WTC11 (cell line): ENCODE measurements at regions not wholly inside any gene's neighbourhood (a gene's known extent, or its start where the extent isn't known, plus 50 kb on each side); places are given as distances from the start of the nearest gene placed in this dataset.

ENCODE experiments used
- ATAC-seq: fragments of 200-7000 bp; cut with Tn5 transposase; 2 replicates; pipeline ENCODE4 v1.10.0; 2021; ENCODE audit warnings: mild to moderate bottlenecking, moderate library complexity
- CTCF ChIA-PET: fragments of 300-600 bp; sonication (Branson Sonifier 250); formaldehyde crosslinking; loops from one replicate; lab custom pipeline; 2021; ENCODE audit warnings: antibody characterized with exemption; lab: Charles Lee
- POLR2A ChIA-PET: fragments of 350-600 bp; sonication (Branson Sonifier 250); formaldehyde crosslinking; loops from one replicate; lab custom pipeline; 2021; ENCODE audit warnings: antibody characterized with exemption; lab: Charles Lee
- DNase-seq: peaks from one replicate; pipeline ENCODE4 v3.0.0; 2021; ENCODE audit warnings: low spot score
- H3K27ac Mint-ChIP-seq: 2 replicates; pipeline ENCODE4 v1.8.0; 2021; ENCODE audit warnings: mixed read lengths
- H3K27me3 Mint-ChIP-seq: 2 replicates; pipeline ENCODE4 v1.8.0; 2021; ENCODE audit warnings: low read depth, mild to moderate bottlenecking, moderate library complexity, mixed read lengths
- H3K36me3 Mint-ChIP-seq: 2 replicates; pipeline ENCODE4 v1.8.0; 2021; ENCODE audit warnings: mixed read lengths
- H3K4me1 Mint-ChIP-seq: 2 replicates; pipeline ENCODE4 v1.8.0; 2022; ENCODE audit warnings: mixed read lengths
- H3K4me3 Mint-ChIP-seq: 2 replicates; pipeline ENCODE4 v1.8.0; 2021; ENCODE audit warnings: mild to moderate bottlenecking, moderate library complexity, mixed read lengths
- H3K9me3 Mint-ChIP-seq: 2 replicates; pipeline ENCODE4 v1.8.0; 2021; ENCODE audit warnings: mixed read lengths
- NFYB ChIP-seq: sonication (generic); formaldehyde crosslinking; conservative IDR thresholded peaks from 2 replicates; pipeline ENCODE4 v1.8.0; 2022; ENCODE audit warnings: low read depth, missing genetic modification reagents
- OVOL2 ChIP-seq: fragments of 250-450 bp; sonication (Bioruptor Pico); IDR thresholded peaks from 2 replicates; pipeline ENCODE4 v1.9.0; 2021; ENCODE audit warnings: mild to moderate bottlenecking, borderline replicate concordance
- RORB ChIP-seq: fragments of 250-450 bp; sonication (Bioruptor Pico); IDR thresholded peaks from 2 replicates; pipeline ENCODE4 v1.9.0; 2021; ENCODE audit warnings: mild to moderate bottlenecking
- SMAD4 ChIP-seq: sonication (generic); formaldehyde crosslinking; IDR thresholded peaks from 2 replicates; pipeline ENCODE4 v1.8.0; 2022; ENCODE audit warnings: mild to moderate bottlenecking, missing genetic modification reagents
- SOX15 ChIP-seq: fragments of 250-450 bp; sonication (Bioruptor Pico); IDR thresholded peaks from 2 replicates; pipeline ENCODE4 v1.9.0; 2021; ENCODE audit warnings: mild to moderate bottlenecking
- SP1 ChIP-seq: sonication (generic); formaldehyde crosslinking; conservative IDR thresholded peaks from 2 replicates; pipeline ENCODE4 v1.8.1; 2022; ENCODE audit warnings: missing genetic modification reagents
- ZNF138 ChIP-seq: sonication (generic); formaldehyde crosslinking; conservative IDR thresholded peaks from 2 replicates; pipeline ENCODE4 v1.8.1; 2022; ENCODE audit warnings: mild to moderate bottlenecking, moderate library complexity, missing genetic modification reagents
- ZNF219 ChIP-seq: sonication (generic); formaldehyde crosslinking; IDR thresholded peaks from 2 replicates; pipeline ENCODE4 v1.8.0; 2023; ENCODE audit warnings: missing genetic modification reagents, mild to moderate bottlenecking, borderline replicate concordance
- ZNF263 ChIP-seq: sonication (generic); formaldehyde crosslinking; IDR thresholded peaks from 2 replicates; pipeline ENCODE4 v1.8.1; 2022; ENCODE audit warnings: low read depth, mild to moderate bottlenecking, moderate library complexity, missing genetic modification reagents
- TF ChIP-seq, protein P1 (sequence below): sonication (generic); formaldehyde crosslinking; IDR thresholded peaks from 2 replicates; pipeline ENCODE4 v1.8.0; 2022; ENCODE audit warnings: missing genetic modification reagents
- TF ChIP-seq, protein P2 (sequence below): fragments of 250-450 bp; sonication (Bioruptor Pico); IDR thresholded peaks from 2 replicates; pipeline ENCODE4 v1.9.0; 2021; ENCODE audit warnings: moderate library complexity, mild to moderate bottlenecking, inconsistent platforms, borderline replicate concordance
- TF ChIP-seq, protein P3 (sequence below): fragments of 250-450 bp; sonication (Bioruptor Pico); IDR thresholded peaks from 2 replicates; pipeline ENCODE4 v1.9.0; 2021; ENCODE audit warnings: mild to moderate bottlenecking, borderline replicate concordance
- TF ChIP-seq, protein P4 (sequence below): sonication (generic); formaldehyde crosslinking; IDR thresholded peaks from 2 replicates; pipeline ENCODE4 v1.8.1; 2022; ENCODE audit warnings: missing genetic modification reagents, borderline replicate concordance
- TF ChIP-seq, protein P5 (sequence below): sonication (generic); formaldehyde crosslinking; IDR thresholded peaks from 2 replicates; pipeline ENCODE4 v1.8.1; 2023; ENCODE audit warnings: mild to moderate bottlenecking, moderate library complexity, missing genetic modification reagents

DNA sequence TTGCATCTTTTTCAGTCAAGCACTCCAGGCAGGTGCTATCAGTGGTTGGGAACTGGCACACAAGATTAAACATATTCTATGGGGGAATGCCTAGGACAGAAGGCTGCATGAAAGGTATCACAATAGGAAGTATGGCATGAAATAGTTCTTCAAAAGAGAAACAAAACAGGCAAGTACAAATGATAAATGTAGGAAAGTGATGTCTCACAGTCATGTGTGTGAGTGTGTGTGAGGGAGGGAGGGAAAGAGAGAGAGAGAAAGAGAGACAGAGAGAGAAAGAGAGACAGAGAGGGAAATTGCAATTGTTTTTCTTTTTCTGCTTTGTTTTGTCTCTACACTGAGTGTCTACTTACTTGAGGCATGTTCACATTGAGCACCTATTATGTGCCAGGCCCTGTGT is 456.3 kb downstream of the MIAT start:
- Mint-ChIP-seq H3K27ac (no peak overlapping the region), H3K4me1 (peaks cover 7% of the 10 kb centered on the region; the same call in 1 of the 2 replicates), H3K4me3 (no peak overlapping the region), H3K27me3 (peaks cover under 1% of the 10 kb centered on the region; the same call in 1 of the 2 replicates), H3K9me3 (no peaks in the 10 kb centered on the region), H3K36me3 (no peaks in the 10 kb centered on the region)
- ATAC-seq (no peak), DNase-seq (no peak)
- POLR2A ChIA-PET: no interaction called here
- CTCF ChIA-PET: no interaction called here
- TF ChIP-seq OVOL2 (CRISPR knock-in tag) (no peak), NFYB (CRISPR knock-in tag) (no peak), ZNF138 (no peak), SOX15 (CRISPR knock-in tag) (no peak), ZNF263 (CRISPR knock-in tag) (no peak), RORB (CRISPR knock-in tag) (no peak), SMAD4 (no peak), SP1 (CRISPR knock-in tag) (no peak), ZNF219 (CRISPR knock-in tag) (no peak)
- TF ChIP-seq, protein P1, sequence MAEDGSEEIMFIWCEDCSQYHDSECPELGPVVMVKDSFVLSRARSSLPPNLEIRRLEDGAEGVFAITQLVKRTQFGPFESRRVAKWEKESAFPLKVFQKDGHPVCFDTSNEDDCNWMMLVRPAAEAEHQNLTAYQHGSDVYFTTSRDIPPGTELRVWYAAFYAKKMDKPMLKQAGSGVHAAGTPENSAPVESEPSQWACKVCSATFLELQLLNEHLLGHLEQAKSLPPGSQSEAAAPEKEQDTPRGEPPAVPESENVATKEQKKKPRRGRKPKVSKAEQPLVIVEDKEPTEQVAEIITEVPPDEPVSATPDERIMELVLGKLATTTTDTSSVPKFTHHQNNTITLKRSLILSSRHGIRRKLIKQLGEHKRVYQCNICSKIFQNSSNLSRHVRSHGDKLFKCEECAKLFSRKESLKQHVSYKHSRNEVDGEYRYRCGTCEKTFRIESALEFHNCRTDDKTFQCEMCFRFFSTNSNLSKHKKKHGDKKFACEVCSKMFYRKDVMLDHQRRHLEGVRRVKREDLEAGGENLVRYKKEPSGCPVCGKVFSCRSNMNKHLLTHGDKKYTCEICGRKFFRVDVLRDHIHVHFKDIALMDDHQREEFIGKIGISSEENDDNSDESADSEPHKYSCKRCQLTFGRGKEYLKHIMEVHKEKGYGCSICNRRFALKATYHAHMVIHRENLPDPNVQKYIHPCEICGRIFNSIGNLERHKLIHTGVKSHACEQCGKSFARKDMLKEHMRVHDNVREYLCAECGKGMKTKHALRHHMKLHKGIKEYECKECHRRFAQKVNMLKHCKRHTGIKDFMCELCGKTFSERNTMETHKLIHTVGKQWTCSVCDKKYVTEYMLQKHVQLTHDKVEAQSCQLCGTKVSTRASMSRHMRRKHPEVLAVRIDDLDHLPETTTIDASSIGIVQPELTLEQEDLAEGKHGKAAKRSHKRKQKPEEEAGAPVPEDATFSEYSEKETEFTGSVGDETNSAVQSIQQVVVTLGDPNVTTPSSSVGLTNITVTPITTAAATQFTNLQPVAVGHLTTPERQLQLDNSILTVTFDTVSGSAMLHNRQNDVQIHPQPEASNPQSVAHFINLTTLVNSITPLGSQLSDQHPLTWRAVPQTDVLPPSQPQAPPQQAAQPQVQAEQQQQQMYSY (CRISPR knock-in tag): no peak
- TF ChIP-seq, protein P2, sequence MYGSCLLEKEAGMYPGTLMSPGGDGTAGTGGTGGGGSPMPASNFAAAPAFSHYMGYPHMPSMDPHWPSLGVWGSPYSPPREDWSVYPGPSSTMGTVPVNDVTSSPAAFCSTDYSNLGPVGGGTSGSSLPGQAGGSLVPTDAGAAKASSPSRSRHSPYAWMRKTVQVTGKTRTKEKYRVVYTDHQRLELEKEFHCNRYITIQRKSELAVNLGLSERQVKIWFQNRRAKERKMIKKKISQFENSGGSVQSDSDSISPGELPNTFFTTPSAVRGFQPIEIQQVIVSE (CRISPR knock-in tag): no peak
- TF ChIP-seq, protein P3, sequence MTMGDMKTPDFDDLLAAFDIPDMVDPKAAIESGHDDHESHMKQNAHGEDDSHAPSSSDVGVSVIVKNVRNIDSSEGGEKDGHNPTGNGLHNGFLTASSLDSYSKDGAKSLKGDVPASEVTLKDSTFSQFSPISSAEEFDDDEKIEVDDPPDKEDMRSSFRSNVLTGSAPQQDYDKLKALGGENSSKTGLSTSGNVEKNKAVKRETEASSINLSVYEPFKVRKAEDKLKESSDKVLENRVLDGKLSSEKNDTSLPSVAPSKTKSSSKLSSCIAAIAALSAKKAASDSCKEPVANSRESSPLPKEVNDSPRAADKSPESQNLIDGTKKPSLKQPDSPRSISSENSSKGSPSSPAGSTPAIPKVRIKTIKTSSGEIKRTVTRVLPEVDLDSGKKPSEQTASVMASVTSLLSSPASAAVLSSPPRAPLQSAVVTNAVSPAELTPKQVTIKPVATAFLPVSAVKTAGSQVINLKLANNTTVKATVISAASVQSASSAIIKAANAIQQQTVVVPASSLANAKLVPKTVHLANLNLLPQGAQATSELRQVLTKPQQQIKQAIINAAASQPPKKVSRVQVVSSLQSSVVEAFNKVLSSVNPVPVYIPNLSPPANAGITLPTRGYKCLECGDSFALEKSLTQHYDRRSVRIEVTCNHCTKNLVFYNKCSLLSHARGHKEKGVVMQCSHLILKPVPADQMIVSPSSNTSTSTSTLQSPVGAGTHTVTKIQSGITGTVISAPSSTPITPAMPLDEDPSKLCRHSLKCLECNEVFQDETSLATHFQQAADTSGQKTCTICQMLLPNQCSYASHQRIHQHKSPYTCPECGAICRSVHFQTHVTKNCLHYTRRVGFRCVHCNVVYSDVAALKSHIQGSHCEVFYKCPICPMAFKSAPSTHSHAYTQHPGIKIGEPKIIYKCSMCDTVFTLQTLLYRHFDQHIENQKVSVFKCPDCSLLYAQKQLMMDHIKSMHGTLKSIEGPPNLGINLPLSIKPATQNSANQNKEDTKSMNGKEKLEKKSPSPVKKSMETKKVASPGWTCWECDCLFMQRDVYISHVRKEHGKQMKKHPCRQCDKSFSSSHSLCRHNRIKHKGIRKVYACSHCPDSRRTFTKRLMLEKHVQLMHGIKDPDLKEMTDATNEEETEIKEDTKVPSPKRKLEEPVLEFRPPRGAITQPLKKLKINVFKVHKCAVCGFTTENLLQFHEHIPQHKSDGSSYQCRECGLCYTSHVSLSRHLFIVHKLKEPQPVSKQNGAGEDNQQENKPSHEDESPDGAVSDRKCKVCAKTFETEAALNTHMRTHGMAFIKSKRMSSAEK (CRISPR knock-in tag): no peak
- TF ChIP-seq, protein P4, sequence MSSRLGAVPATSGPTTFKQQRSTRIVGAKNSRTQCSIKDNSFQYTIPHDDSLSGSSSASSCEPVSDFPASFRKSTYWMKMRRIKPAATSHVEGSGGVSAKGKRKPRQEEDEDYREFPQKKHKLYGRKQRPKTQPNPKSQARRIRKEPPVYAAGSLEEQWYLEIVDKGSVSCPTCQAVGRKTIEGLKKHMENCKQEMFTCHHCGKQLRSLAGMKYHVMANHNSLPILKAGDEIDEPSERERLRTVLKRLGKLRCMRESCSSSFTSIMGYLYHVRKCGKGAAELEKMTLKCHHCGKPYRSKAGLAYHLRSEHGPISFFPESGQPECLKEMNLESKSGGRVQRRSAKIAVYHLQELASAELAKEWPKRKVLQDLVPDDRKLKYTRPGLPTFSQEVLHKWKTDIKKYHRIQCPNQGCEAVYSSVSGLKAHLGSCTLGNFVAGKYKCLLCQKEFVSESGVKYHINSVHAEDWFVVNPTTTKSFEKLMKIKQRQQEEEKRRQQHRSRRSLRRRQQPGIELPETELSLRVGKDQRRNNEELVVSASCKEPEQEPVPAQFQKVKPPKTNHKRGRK (CRISPR knock-in tag): no peak
- TF ChIP-seq, protein P5, sequence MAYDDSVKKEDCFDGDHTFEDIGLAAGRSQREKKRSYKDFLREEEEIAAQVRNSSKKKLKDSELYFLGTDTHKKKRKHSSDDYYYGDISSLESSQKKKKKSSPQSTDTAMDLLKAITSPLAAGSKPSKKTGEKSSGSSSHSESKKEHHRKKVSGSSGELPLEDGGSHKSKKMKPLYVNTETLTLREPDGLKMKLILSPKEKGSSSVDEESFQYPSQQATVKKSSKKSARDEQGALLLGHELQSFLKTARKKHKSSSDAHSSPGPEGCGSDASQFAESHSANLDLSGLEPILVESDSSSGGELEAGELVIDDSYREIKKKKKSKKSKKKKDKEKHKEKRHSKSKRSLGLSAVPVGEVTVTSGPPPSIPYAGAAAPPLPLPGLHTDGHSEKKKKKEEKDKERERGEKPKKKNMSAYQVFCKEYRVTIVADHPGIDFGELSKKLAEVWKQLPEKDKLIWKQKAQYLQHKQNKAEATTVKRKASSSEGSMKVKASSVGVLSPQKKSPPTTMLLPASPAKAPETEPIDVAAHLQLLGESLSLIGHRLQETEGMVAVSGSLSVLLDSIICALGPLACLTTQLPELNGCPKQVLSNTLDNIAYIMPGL: no peak
